GM12872 (cell line): ENCODE measurements at regions not wholly inside any gene's neighbourhood (a gene's known extent, or its start where the extent isn't known, plus 50 kb on each side); places are given as distances from the start of the nearest gene placed in this dataset.

Experiments
- TF ChIP-seq, protein P1 (sequence below): IDR thresholded peaks from 3 replicates; pipeline ENCODE4 v1.5.1; 2011; ENCODE audit warnings: low read depth, mild to moderate bottlenecking, low read length, moderate library complexity; ENCODE audit not compliant: insufficient read depth

DNA sequence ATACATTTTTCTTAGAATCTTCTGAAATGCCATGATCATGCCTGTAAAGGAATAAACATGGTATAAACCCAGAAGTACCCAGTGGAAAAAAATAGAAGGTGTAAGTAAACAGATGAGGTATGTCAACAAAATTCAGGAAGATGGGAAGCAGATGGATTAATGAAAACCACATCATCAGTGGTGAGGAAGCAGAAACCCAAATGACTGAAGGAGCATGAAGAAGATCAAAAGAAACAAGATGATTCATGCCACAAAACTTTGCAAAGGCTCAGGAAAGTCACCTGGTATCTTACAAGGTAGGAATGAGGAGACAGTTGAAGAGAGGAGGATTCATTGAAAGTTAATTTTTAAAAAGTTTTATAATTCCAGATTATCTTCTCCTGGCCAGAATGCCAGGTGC lies 132.8 kb upstream of the PAPPA start:
- TF ChIP-seq, protein P1, sequence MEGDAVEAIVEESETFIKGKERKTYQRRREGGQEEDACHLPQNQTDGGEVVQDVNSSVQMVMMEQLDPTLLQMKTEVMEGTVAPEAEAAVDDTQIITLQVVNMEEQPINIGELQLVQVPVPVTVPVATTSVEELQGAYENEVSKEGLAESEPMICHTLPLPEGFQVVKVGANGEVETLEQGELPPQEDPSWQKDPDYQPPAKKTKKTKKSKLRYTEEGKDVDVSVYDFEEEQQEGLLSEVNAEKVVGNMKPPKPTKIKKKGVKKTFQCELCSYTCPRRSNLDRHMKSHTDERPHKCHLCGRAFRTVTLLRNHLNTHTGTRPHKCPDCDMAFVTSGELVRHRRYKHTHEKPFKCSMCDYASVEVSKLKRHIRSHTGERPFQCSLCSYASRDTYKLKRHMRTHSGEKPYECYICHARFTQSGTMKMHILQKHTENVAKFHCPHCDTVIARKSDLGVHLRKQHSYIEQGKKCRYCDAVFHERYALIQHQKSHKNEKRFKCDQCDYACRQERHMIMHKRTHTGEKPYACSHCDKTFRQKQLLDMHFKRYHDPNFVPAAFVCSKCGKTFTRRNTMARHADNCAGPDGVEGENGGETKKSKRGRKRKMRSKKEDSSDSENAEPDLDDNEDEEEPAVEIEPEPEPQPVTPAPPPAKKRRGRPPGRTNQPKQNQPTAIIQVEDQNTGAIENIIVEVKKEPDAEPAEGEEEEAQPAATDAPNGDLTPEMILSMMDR, result no peak

DNA sequence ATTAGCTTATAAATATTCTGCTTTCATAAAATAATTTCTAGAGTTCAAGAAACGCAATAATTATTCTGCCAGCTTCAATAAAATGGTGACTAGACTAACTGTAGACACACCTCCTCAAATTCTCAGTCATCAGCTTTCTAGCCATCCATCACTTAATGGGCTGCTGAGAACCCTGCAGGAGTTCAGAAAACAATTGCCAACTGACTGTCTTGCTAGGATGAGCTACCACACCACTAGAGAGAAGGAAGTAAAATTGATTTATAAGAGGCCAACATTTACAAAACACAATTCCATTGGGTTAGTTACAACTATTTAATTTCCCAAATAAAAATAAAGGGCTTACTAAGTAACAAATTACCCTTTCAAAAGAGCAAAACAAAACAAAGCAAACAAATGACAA lies 126.5 kb upstream of the PAPPA start:
- TF ChIP-seq, protein P1, result no peak

DNA sequence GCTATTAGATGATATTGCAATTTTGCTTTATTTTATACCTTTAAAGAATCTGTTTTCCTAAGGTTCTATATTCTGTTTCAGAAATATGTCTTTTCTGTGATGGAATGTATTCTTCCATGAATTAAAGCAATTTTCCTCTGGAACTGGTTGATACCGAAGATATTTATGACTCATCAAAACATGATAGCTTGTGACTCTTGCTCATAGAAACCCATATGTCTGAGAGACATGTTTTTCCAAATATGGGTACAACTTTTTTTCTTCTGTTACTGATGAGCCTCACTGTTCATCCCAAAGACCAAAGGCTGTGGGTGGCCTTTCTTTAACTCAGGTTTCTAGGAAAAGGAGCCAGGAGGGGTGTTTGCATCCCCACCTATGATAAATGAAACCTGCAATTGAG lies 126.1 kb upstream of the PAPPA start:
- TF ChIP-seq, protein P1, result no peak

DNA sequence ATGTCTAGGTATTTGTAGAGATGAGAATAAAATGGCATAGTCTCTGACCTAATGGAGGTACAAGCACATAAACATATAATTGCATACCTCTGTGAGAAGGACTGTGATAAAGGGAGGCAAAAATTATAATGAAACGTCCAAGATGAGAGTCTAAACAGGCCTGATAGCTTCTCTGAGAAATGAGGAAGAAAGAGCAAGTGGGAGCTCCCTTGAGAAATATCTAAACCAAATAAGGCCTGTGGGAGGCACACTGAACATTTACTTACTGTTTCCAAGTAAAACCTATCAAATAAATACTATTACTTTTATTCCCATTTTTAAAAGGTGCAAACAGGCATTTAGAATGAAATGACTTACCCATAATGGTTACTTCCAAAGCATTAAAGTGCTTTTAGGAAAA lies 125.6 kb upstream of the PAPPA start:
- TF ChIP-seq, protein P1, result no peak

DNA sequence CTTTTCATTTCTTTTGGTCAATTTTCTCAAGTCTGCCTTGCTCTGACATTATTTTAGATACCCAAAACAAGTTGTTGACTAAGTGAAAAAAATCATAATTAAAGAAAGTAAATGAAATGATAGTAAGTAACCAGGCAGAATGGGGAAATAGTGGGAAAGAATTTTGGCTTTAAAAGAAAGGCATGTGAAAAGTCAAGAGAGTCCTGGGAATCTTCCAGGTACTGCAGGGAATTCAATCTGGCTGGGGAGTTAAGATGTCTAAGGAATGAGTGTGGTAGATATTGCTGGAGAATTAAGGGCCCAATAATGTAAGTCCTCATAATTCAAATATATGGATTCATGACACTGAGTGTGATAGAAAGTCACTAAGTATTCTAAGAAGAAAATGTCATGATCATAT lies 123.1 kb upstream of the PAPPA start:
- TF ChIP-seq, protein P1, result no peak

DNA sequence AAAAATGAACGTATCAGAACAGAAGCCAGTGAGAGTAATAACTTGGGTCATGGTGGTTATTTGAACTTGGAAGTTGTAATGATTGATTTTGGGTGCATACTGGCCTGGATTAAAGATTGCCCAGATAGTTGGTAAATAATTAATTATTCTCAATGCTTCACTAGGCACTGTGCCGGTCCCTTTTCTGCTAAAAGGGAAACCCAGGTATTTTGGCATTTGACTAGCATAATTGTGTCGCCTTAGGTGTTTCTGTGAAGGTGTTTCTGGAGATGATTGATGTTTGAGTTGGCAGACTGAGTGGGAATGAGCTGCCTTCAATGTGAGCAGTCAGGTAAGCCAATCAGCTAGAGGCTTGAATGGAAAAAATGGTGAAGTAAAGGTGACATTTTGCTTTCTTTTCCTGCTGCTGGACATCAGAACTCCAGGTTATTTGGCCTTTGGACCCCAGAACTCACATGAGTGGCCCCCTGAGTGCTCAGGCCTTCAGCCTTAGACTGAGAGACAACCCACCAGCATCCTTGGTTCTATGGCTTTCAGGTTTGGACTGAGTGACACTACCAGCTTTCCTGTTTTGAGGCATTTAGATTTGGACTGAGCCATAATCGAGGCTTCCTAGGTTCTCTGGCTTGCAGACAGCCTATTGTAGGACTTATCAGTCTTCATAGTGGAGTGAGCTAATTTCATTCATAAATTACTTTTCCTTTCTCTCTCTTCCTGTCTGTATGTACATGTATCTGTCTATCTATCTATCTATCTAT lies 120.7 kb upstream of the PAPPA start:
- TF ChIP-seq, protein P1, result no peak

DNA sequence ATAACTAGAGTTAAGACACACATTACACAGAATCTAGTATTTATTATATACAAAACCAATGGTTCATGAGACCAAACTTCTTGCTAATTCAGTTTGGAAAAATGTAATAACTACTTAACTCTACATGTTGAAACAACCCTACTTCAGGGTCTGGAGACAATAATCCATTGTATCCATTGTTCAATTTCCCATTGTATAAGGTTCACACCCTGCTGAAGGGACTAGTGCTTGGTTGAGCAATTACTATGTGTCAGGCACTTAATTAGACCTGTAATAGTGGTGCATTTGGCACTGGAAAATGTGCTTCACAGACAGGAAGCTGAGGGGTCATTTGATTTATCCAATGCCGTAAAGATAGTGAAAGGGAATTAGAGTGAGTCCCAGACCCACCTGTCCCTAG lies 114.3 kb upstream of the PAPPA start:
- TF ChIP-seq, protein P1, result no peak
